ENCODE measurements at regions not wholly inside any gene's neighbourhood (a gene's known extent, or its start where the extent isn't known, plus 50 kb on each side); places are given as distances from the start of the nearest gene placed in this dataset.

GRCh38 chr3:152030320-152030719 lies 156.9 kb downstream of the SUCNR1 start:
- no peak for TF ChIP-seq CTCF (IDR thresholded peaks at IDR 0.05)
- no peak for TF ChIP-seq POLR2A (IDR thresholded peaks at IDR 0.05)
